HepG2 (cell line): ENCODE measurements at regions not wholly inside any gene's neighbourhood (a gene's known extent, or its start where the extent isn't known, plus 50 kb on each side); places are given as distances from the start of the nearest gene placed in this dataset.

Experiments used
- JDP2 ChIP-seq: sonication (generic); formaldehyde crosslinking; IDR thresholded peaks from 2 replicates; pipeline ENCODE4 v1.8.1; 2022; ENCODE audit warnings: missing genetic modification reagents, borderline replicate concordance
- NFAT5 ChIP-seq: sonication (generic); formaldehyde crosslinking; IDR thresholded peaks from 2 replicates; pipeline ENCODE4 v1.4.0; 2020; ENCODE audit warnings: missing genetic modification reagents
- NFYB ChIP-seq: sonication (generic); formaldehyde crosslinking; IDR thresholded peaks from 2 replicates; pipeline ENCODE4 v1.4.0; 2020; ENCODE audit warnings: missing genetic modification reagents
- ZBTB20 ChIP-seq: sonication (generic); formaldehyde crosslinking; IDR thresholded peaks from 2 replicates; pipeline ENCODE4 v1.8.1; 2023; ENCODE audit warnings: missing genetic modification reagents, low read depth, mild to moderate bottlenecking, borderline replicate concordance
- ZNF232 ChIP-seq: sonication (generic); formaldehyde crosslinking; IDR thresholded peaks from 2 replicates; pipeline ENCODE4 v1.4.0; 2020; ENCODE audit warnings: missing genetic modification reagents, borderline replicate concordance
- ZNF660 ChIP-seq: sonication (generic); formaldehyde crosslinking; IDR thresholded peaks from 2 replicates; pipeline ENCODE4 v1.5.1; 2020; ENCODE audit warnings: mild to moderate bottlenecking, low read depth, missing genetic modification reagents, borderline replicate concordance
- TF ChIP-seq, protein P1 (sequence below): sonication (generic); formaldehyde crosslinking; IDR thresholded peaks from 2 replicates; pipeline ENCODE4 v1.8.0; 2022; ENCODE audit warnings: missing genetic modification reagents, mild to moderate bottlenecking, moderate library complexity, borderline replicate concordance
- TF ChIP-seq, protein P2 (sequence below): sonication (generic); formaldehyde crosslinking; IDR thresholded peaks from 2 replicates; pipeline ENCODE4 v1.5.0; 2020; ENCODE audit warnings: mild to moderate bottlenecking, missing genetic modification reagents, borderline replicate concordance

DNA sequence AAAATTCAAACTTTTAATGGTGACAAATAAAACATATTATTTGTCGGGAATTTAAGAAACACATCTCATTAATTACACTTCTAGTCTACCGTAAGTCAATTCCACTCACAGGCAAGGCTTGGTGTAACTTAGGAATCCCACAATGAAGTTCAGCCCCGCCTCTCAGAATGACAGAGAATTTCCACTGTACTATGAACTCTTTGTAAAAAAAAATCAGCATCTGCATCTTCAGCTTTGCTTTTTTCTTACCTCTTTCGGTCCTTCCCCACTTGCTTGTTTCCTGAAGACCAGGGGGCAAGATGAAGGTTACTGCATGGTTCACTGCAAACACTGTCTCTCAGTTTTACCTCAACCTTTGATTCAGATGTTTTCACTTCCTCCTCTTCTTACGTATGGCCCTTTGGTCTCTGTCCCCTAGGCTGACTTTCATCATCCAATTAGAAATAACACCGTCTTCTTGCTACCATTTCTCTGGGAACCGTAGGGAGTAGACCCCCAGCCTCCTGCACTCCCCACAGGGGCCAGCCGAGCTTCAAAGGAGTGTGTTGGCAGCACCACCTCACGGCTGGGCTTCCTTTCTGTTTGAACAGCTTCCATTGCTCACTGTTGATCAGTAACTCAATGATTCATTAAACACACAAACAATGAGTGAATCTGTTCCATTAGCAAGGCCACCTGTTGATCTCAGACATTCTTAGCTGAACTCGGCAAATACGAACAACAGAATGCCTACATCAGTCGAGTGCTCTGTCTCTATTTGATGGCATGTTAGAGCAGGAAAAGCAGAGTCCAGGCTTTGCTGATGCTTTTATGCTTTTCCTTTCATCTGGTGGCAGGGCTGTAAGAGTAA lies 343.0 kb downstream of the BMP4 start (continued):
- TF ChIP-seq ZNF660 (no peak), NFAT5 (CRISPR knock-in tag) (no peak), NFYB (peak; percentile 36; the same call in 1 of the 2 replicates), ZNF232 (CRISPR knock-in tag) (no peak), JDP2 (CRISPR knock-in tag) (no peak), ZBTB20 (CRISPR knock-in tag) (peak; percentile 61; the same call in 1 of the 2 replicates)
- TF ChIP-seq, protein P1, sequence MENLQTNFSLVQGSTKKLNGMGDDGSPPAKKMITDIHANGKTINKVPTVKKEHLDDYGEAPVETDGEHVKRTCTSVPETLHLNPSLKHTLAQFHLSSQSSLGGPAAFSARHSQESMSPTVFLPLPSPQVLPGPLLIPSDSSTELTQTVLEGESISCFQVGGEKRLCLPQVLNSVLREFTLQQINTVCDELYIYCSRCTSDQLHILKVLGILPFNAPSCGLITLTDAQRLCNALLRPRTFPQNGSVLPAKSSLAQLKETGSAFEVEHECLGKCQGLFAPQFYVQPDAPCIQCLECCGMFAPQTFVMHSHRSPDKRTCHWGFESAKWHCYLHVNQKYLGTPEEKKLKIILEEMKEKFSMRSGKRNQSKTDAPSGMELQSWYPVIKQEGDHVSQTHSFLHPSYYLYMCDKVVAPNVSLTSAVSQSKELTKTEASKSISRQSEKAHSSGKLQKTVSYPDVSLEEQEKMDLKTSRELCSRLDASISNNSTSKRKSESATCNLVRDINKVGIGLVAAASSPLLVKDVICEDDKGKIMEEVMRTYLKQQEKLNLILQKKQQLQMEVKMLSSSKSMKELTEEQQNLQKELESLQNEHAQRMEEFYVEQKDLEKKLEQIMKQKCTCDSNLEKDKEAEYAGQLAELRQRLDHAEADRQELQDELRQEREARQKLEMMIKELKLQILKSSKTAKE: peak; percentile 70
- TF ChIP-seq, protein P2, sequence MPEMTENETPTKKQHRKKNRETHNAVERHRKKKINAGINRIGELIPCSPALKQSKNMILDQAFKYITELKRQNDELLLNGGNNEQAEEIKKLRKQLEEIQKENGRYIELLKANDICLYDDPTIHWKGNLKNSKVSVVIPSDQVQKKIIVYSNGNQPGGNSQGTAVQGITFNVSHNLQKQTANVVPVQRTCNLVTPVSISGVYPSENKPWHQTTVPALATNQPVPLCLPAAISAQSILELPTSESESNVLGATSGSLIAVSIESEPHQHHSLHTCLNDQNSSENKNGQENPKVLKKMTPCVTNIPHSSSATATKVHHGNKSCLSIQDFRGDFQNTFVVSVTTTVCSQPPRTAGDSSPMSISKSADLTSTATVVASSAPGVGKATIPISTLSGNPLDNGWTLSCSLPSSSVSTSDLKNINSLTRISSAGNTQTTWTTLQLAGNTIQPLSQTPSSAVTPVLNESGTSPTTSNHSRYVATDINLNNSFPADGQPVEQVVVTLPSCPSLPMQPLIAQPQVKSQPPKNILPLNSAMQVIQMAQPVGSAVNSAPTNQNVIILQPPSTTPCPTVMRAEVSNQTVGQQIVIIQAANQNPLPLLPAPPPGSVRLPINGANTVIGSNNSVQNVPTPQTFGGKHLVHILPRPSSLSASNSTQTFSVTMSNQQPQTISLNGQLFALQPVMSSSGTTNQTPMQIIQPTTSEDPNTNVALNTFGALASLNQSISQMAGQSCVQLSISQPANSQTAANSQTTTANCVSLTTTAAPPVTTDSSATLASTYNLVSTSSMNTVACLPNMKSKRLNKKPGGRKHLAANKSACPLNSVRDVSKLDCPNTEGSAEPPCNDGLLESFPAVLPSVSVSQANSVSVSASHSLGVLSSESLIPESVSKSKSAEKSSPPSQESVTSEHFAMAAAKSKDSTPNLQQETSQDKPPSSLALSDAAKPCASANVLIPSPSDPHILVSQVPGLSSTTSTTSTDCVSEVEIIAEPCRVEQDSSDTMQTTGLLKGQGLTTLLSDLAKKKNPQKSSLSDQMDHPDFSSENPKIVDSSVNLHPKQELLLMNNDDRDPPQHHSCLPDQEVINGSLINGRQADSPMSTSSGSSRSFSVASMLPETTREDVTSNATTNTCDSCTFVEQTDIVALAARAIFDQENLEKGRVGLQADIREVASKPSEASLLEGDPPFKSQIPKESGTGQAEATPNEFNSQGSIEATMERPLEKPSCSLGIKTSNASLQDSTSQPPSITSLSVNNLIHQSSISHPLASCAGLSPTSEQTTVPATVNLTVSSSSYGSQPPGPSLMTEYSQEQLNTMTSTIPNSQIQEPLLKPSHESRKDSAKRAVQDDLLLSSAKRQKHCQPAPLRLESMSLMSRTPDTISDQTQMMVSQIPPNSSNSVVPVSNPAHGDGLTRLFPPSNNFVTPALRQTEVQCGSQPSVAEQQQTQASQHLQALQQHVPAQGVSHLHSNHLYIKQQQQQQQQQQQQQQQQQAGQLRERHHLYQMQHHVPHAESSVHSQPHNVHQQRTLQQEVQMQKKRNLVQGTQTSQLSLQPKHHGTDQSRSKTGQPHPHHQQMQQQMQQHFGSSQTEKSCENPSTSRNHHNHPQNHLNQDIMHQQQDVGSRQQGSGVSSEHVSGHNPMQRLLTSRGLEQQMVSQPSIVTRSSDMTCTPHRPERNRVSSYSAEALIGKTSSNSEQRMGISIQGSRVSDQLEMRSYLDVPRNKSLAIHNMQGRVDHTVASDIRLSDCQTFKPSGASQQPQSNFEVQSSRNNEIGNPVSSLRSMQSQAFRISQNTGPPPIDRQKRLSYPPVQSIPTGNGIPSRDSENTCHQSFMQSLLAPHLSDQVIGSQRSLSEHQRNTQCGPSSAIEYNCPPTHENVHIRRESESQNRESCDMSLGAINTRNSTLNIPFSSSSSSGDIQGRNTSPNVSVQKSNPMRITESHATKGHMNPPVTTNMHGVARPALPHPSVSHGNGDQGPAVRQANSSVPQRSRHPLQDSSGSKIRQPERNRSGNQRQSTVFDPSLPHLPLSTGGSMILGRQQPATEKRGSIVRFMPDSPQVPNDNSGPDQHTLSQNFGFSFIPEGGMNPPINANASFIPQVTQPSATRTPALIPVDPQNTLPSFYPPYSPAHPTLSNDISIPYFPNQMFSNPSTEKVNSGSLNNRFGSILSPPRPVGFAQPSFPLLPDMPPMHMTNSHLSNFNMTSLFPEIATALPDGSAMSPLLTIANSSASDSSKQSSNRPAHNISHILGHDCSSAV (CRISPR knock-in tag): no peak
